SK-N-SH (cell line): ENCODE measurements at regions not wholly inside any gene's neighbourhood (a gene's known extent, or its start where the extent isn't known, plus 50 kb on each side); places are given as distances from the start of the nearest gene placed in this dataset.
A peak's percentile ranks its signal among the peaks of the same experiment; 100 is the strongest.

Source experiments
- CTCF ChIA-PET: fragments of 300-600, 350-600 bp; formaldehyde crosslinking; extraction: SDS; loops from one replicate; lab custom pipeline; 2021; lab: Yijun Ruan, JAX
- POLR2A ChIA-PET: fragments of 350-600 bp; sonication (Branson Sonifier 250); formaldehyde crosslinking; extraction: SDS; loops from one replicate; lab custom pipeline; 2020; ENCODE audit warnings: antibody characterized with exemption, inconsistent platforms; lab: Yijun Ruan, JAX
- DNase-seq: peaks from one replicate; pipeline ENCODE4 v3.0.0; 2012
- H2AFZ ChIP-seq: fragments of 200-600 bp; sonication (generic); 2 replicates; pipeline ENCODE4 v1.8.1; 2016; ENCODE audit warnings: antibody characterized with exemption, mild to moderate bottlenecking, low read depth
- H3F3A ChIP-seq: fragments of 200-600 bp; sonication (generic); replicated peaks from 2 replicates; pipeline ENCODE3; 2016; ENCODE audit warnings: antibody characterized with exemption, mild to moderate bottlenecking; ENCODE audit not compliant: insufficient read depth
- H3K27ac ChIP-seq, 2 experiments: fragments of 200-500 bp in 1 of 2; fragments of 200-600 bp in 1 of 2; sonication (Bioruptor generic) in 1 of 2; sonication (generic), shearing (Covaris generic) in 1 of 2; 2 replicates each; pipeline versions ENCODE4 v1.5.1 to v1.6.1; 2014 to 2016; ENCODE audit warnings: low read depth in 2 of 2, inconsistent platforms in 1 of 2, low read length in 1 of 2, mild to moderate bottlenecking in 1 of 2, mixed read lengths in 1 of 2
- H3K27me3 ChIP-seq: fragments of 200-600 bp; sonication (generic), shearing (Covaris generic); 2 replicates; pipeline ENCODE4 v1.6.1; 2016; ENCODE audit warnings: mixed run types; ENCODE audit not compliant: insufficient read depth
- H3K36me3 ChIP-seq, 2 experiments: fragments of 200-500 bp in 1 of 2; fragments of 200-600 bp in 1 of 2; sonication (Bioruptor generic) in 1 of 2; sonication (generic) in 1 of 2; replicated peaks in 1 of 2; 2 replicates each; pipeline versions ENCODE3 to v1.5.1; 2014 to 2016; ENCODE audit warnings: low read length in 1 of 2, mild to moderate bottlenecking in 1 of 2; ENCODE audit not compliant: insufficient read depth in 2 of 2, control insufficient read depth in 1 of 2
- H3K4me1 ChIP-seq, 2 experiments: fragments of 200-500 bp in 1 of 2; fragments of 200-600 bp in 1 of 2; sonication (Bioruptor generic) in 1 of 2; sonication (generic), shearing (Covaris generic) in 1 of 2; 2 replicates each; pipeline versions ENCODE4 v1.5.1 to v1.6.1; 2014 to 2016; ENCODE audit warnings: low read depth in 1 of 2, low read length in 1 of 2, mixed run types in 1 of 2; ENCODE audit not compliant: insufficient read depth in 2 of 2, control insufficient read depth in 1 of 2
- H3K4me2 ChIP-seq: fragments of 200-600 bp; sonication (generic), shearing (Covaris generic); 2 replicates; pipeline ENCODE4 v1.6.1; 2017; ENCODE audit warnings: mixed run types
- H3K4me3 ChIP-seq, 2 experiments: fragments of 200-500 bp in 1 of 2; fragments of 200-600 bp in 1 of 2; sonication (Bioruptor generic) in 1 of 2; sonication (generic), shearing (Covaris generic) in 1 of 2; 2 replicates each; pipeline versions ENCODE4 v1.5.1 to v1.8.1; 2014 to 2016; ENCODE audit warnings: low read depth in 2 of 2, inconsistent platforms in 1 of 2, low read length in 1 of 2, mild to moderate bottlenecking in 1 of 2, mixed read lengths in 1 of 2, moderate library complexity in 1 of 2
- H3K79me2 ChIP-seq: fragments of 200-600 bp; sonication (generic); 2 replicates; pipeline ENCODE4 v1.8.1; 2017; ENCODE audit warnings: mild to moderate bottlenecking; ENCODE audit not compliant: insufficient read depth
- H3K9ac ChIP-seq: fragments of 200-600 bp; sonication (generic); 2 replicates; pipeline ENCODE4 v1.6.1; 2017; ENCODE audit warnings: mixed run types
- H3K9me2 ChIP-seq: fragments of 200-600 bp; sonication (generic); 2 replicates; pipeline ENCODE4 v1.6.1; 2017; ENCODE audit warnings: mixed run types
- H3K9me3 ChIP-seq: fragments of 200-600 bp; sonication (generic); 2 replicates; pipeline ENCODE4 v1.6.1; 2017; ENCODE audit warnings: mixed run types, mild to moderate bottlenecking, moderate library complexity
- H4K20me1 ChIP-seq: fragments of 200-600 bp; sonication (generic); 2 replicates; pipeline ENCODE4 v1.6.1; 2017; ENCODE audit warnings: mild to moderate bottlenecking, mixed run types; ENCODE audit not compliant: insufficient read depth
- CHD2 ChIP-seq: fragments of 150-350 bp; IDR thresholded peaks from 2 replicates; pipeline ENCODE4 v1.6.1; 2018; ENCODE audit warnings: low read length; ENCODE audit not compliant: partially characterized antibody
- ELF1 ChIP-seq: IDR thresholded peaks from 2 replicates; pipeline ENCODE4 v1.4.0; 2012
- FOSL2 ChIP-seq: IDR thresholded peaks from 2 replicates; pipeline ENCODE4 v1.4.0; 2012; ENCODE audit warnings: low read depth, mild to moderate bottlenecking, moderate library complexity, borderline replicate concordance
- FOXM1 ChIP-seq: IDR thresholded peaks from 2 replicates; pipeline ENCODE4 v1.4.0; 2012; ENCODE audit warnings: low read depth, mild to moderate bottlenecking
- GATA2 ChIP-seq: sonication (generic); formaldehyde crosslinking; IDR thresholded peaks from 2 replicates; pipeline ENCODE4 v1.5.0; 2020; ENCODE audit warnings: mild to moderate bottlenecking, missing genetic modification reagents
- MEF2A ChIP-seq: IDR thresholded peaks from 2 replicates; pipeline ENCODE4 v1.4.0; 2012; ENCODE audit warnings: low read depth, borderline replicate concordance
- MXI1 ChIP-seq: IDR thresholded peaks from 2 replicates; pipeline ENCODE4 v1.6.1; 2012; ENCODE audit warnings: mild to moderate bottlenecking, low read depth, low read length, improper control_type of control experiment
- NRF1 ChIP-seq: IDR thresholded peaks from 2 replicates; pipeline ENCODE4 v1.6.1; 2012; ENCODE audit warnings: low read depth, mild to moderate bottlenecking, low read length
- PBX3 ChIP-seq: IDR thresholded peaks from 2 replicates; pipeline ENCODE4; 2012
- POLR2AphosphoS5 ChIP-seq: IDR thresholded peaks from 2 replicates; pipeline ENCODE4 v1.6.1; 2012; ENCODE audit warnings: low read depth, low read length
- RAD21 ChIP-seq: IDR thresholded peaks from 2 replicates; pipeline ENCODE4 v1.6.1; 2012; ENCODE audit warnings: mild to moderate bottlenecking, low read length
- REST ChIP-seq: IDR thresholded peaks from 2 replicates; pipeline ENCODE4 v1.6.1; 2012; ENCODE audit warnings: mild to moderate bottlenecking, low read depth, low read length, moderate library complexity
- RXRA ChIP-seq: IDR thresholded peaks from 2 replicates; pipeline ENCODE4 v1.4.0; 2012; ENCODE audit warnings: low read depth, mild to moderate bottlenecking, borderline replicate concordance
- SMC3 ChIP-seq: IDR thresholded peaks from 2 replicates; pipeline ENCODE4 v1.6.1; 2012; ENCODE audit warnings: low read depth, low read length, improper control_type of control experiment
- TAF1 ChIP-seq: IDR thresholded peaks from 2 replicates; pipeline ENCODE4 v1.6.1; 2012; ENCODE audit warnings: low read depth, mild to moderate bottlenecking, low read length, moderate library complexity, borderline replicate concordance
- TCF12 ChIP-seq: IDR thresholded peaks from 2 replicates; pipeline ENCODE4 v1.4.0; 2012
- USF1 ChIP-seq: IDR thresholded peaks from 2 replicates; pipeline ENCODE4 v1.4.0; 2012; ENCODE audit warnings: low read depth, borderline replicate concordance
- USF2 ChIP-seq: fragments of 150-350 bp; IDR thresholded peaks from 2 replicates; pipeline ENCODE4 v1.6.1; 2017; ENCODE audit warnings: antibody characterized with exemption, low read length, low read depth, borderline replicate concordance
- WGBS: methylation state at CpG from one replicate; pipeline ENCODE4 v1.1.6; 2017; ENCODE audit warnings: low lambda C conversion rate; 5-methylcytosine and 5-hydroxymethylcytosine counted together

- Histone ChIP-seq H3K4me2 (peak overlapping the region; percentile 63), H3K4me1 (peaks cover 37 to 40% of the 10 kb centered on the region in 2 experiments), H3K27me3 (no peaks in the 10 kb centered on the region), H3K36me3 (no peaks in the 10 kb centered on the region), H3K9me3 (no peaks in the 10 kb centered on the region), H4K20me1 (no peaks in the 10 kb centered on the region), H2AFZ (peak overlapping the region; percentile 56; the same call in 1 of the 2 replicates), H3K79me2 (no peaks in the 10 kb centered on the region), H3K4me3 (peak overlapping the region; percentile 33 to 45; a peak in 2 of 4 replicates), H3K9me2 (no peaks in the 10 kb centered on the region), H3F3A (peaks cover 25% of the 10 kb centered on the region), H3K27ac (peak overlapping the region; percentile 85 to 97), H3K9ac (peak overlapping the region; percentile 67; the same call in 1 of the 2 replicates)
- ChIA-PET CTCF (interaction anchor here (0.7 to 4.6 kb wide), 9 partner anchors 18 to 1026 kb away, joined by 3 to 38 read pairs (median 5); partner anchors contain the start of gene TBL1XR1), POLR2A (interaction anchor here (1.1 to 4.1 kb wide), 4 partner anchors 161 to 812 kb away, joined by 3 to 51 read pairs (median 12); partner anchors contain the start of gene TBL1XR1)
- 80% methylated on average over 22 of the region's 31 CpGs for WGBS
- TF ChIP-seq FOSL2 (no peak), ELF1 (no peak), CHD2 (no peak), PBX3 (no peak), TCF12 (no peak), REST (no peak), TAF1 (no peak), FOXM1 (no peak)
- peak; percentile 47 for DNase-seq
Observed at GRCh38 chr3:177358977-177359592, 161.8 kb upstream of the TBL1XR1 start.

- CTCF ChIA-PET = interaction anchor here (0.6 to 4.6 kb wide), 14 partner anchors 159 to 1025 kb away, joined by 3 to 38 read pairs (median 4); partner anchors contain the start of gene TBL1XR1
- POLR2A ChIA-PET = interaction anchor here (1.0 to 4.1 kb wide), 4 partner anchors 163 to 811 kb away, joined by 3 to 51 read pairs (median 6); partner anchors contain the start of gene TBL1XR1
- H3K4me2 ChIP-seq = peak overlapping the region; percentile 63
- WGBS = 1% methylated on average over 28 of the region's 40 CpGs
- no peaks in the 10 kb centered on the region for H3K9me3 ChIP-seq
- peak overlapping the region; percentile 41; the same call in 1 of the 2 replicates for H3K9ac ChIP-seq
- no peaks in the 10 kb centered on the region for H3K79me2 ChIP-seq
- peak overlapping the region; percentile 85 to 97 for H3K27ac ChIP-seq
- no peaks in the 10 kb centered on the region for H3K27me3 ChIP-seq
- peaks cover 25% of the 10 kb centered on the region for H3F3A ChIP-seq
- peak overlapping the region; percentile 33 to 45 for H3K4me3 ChIP-seq
- H3K4me1 ChIP-seq = peaks cover 37 to 40% of the 10 kb centered on the region in 2 experiments
- H3K9me2 ChIP-seq = no peaks in the 10 kb centered on the region
- peak overlapping the region; percentile 56; the same call in 1 of the 2 replicates for H2AFZ ChIP-seq
- no peaks in the 10 kb centered on the region for H4K20me1 ChIP-seq
- peak; percentile 92 for DNase-seq
- H3K36me3 ChIP-seq = no peaks in the 10 kb centered on the region
- TF ChIP-seq MEF2A (peak; percentile 88), POLR2AphosphoS5 (peak; percentile 74; the same call in 1 of the 2 replicates), MXI1 (peak; percentile 21; the same call in 1 of the 2 replicates), USF1 (peak; percentile 28; the same call in 1 of the 2 replicates), USF2 (no peak), RAD21 (peak; percentile 71), SMC3 (peak; percentile 72), TAF1 (peak; percentile 58), NRF1 (no peak), ELF1 (no peak; the same call in 1 of the 2 replicates), TCF12 (peak; percentile 96), FOXM1 (peak; percentile 88), GATA2 (CRISPR knock-in tag) (peak; percentile 94), RXRA (peak; percentile 94), CHD2 (peak; percentile 98)
Observed at GRCh38 chr3:177359593-177360357, 162.5 kb upstream of the TBL1XR1 start.
